ENCODE measurements at regions not wholly inside any gene's neighbourhood (a gene's known extent, or its start where the extent isn't known, plus 50 kb on each side); places are given as distances from the start of the nearest gene placed in this dataset.

DNA sequence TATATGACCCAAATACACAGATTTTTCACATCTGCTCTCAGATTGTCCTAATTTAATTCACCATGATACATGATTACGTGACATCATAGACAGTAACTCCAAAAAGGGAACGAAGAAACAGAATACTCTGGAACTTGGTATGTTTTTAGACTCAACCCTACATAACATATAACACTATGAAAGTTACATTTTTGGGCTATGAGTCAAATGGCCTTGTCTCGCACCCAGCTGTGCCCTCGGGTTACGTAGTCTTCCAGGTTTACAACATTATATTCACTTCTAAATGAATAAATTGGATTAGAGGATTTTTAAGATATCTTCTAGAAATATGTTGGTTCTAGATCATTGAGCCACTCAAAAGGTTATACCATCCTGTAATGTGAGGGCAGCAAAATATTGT, 2089.6 kb upstream of the TENM3 start:
- TF ChIP-seq, protein P1, sequence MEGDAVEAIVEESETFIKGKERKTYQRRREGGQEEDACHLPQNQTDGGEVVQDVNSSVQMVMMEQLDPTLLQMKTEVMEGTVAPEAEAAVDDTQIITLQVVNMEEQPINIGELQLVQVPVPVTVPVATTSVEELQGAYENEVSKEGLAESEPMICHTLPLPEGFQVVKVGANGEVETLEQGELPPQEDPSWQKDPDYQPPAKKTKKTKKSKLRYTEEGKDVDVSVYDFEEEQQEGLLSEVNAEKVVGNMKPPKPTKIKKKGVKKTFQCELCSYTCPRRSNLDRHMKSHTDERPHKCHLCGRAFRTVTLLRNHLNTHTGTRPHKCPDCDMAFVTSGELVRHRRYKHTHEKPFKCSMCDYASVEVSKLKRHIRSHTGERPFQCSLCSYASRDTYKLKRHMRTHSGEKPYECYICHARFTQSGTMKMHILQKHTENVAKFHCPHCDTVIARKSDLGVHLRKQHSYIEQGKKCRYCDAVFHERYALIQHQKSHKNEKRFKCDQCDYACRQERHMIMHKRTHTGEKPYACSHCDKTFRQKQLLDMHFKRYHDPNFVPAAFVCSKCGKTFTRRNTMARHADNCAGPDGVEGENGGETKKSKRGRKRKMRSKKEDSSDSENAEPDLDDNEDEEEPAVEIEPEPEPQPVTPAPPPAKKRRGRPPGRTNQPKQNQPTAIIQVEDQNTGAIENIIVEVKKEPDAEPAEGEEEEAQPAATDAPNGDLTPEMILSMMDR (IDR thresholded peaks at IDR 0.05): no peak
- no peak for TF ChIP-seq POLR2A (IDR thresholded peaks at IDR 0.05)
